HuH-7 (cell line): ENCODE measurements at regions not wholly inside any gene's neighbourhood (a gene's known extent, or its start where the extent isn't known, plus 50 kb on each side); places are given as distances from the start of the nearest gene placed in this dataset.
"Not testable (repeated sequence)": the region's sequence is repeated elsewhere in the genome, so short reads cannot be mapped to it uniquely, and the experiment has no call there.

ENCODE experiments used
- DNase-seq: peaks from one replicate; pipeline ENCODE4 v3.0.0; 2011; ENCODE audit warnings: low spot score

- DNase-seq: no peak
Observed at GRCh38 chr6:142637624-142638351, 307.2 kb downstream of the HIVEP2 start.

GRCh38 chr6:142642651-142643050, 302.3 kb downstream of the HIVEP2 start:
- no peak for DNase-seq

GRCh38 chr6:142644866-142645265, 300.1 kb downstream of the HIVEP2 start:
- DNase-seq: no peak

GRCh38 chr6:142645663-142646062, 299.3 kb downstream of the HIVEP2 start:
- no peak for DNase-seq

GRCh38 chr6:142647449-142648035, 297.4 kb downstream of the HIVEP2 start:
- DNase-seq: peak; percentile 26

GRCh38 chr6:142648036-142648451, 296.9 kb downstream of the HIVEP2 start:
- DNase-seq: no peak

GRCh38 chr6:142648526-142648925, 296.4 kb downstream of the HIVEP2 start:
- no peak for DNase-seq

- DNase-seq: not testable (repeated sequence)
Observed at GRCh38 chr6:142649438-142650234, 295.3 kb downstream of the HIVEP2 start.

- no peak for DNase-seq
Observed at GRCh38 chr6:142651384-142651783, 293.6 kb downstream of the HIVEP2 start.

GRCh38 chr6:142653710-142654420, 291.1 kb downstream of the HIVEP2 start:
- no peak for DNase-seq

GRCh38 chr6:142659661-142660060, 285.3 kb downstream of the HIVEP2 start:
- DNase-seq: peak; percentile 13

GRCh38 chr6:142665393-142665792, 279.6 kb downstream of the HIVEP2 start:
- no peak for DNase-seq

- DNase-seq: no peak
Observed at GRCh38 chr6:142666599-142667185, 278.3 kb downstream of the HIVEP2 start.

- no peak for DNase-seq
Observed at GRCh38 chr6:142669471-142670351, 275.3 kb downstream of the HIVEP2 start.

GRCh38 chr6:142671791-142672190, 273.2 kb downstream of the HIVEP2 start:
- DNase-seq: no peak

GRCh38 chr6:142675517-142675916, 269.5 kb downstream of the HIVEP2 start:
- no peak for DNase-seq

- no peak for DNase-seq
Observed at GRCh38 chr6:142676027-142676443, 268.9 kb downstream of the HIVEP2 start.

GRCh38 chr6:142676647-142677192, 268.3 kb downstream of the HIVEP2 start:
- no peak for DNase-seq

- DNase-seq: no peak
Observed at GRCh38 chr6:142679907-142680700, 264.9 kb downstream of the HIVEP2 start.

- no peak for DNase-seq
Observed at GRCh38 chr6:142681099-142681498, 263.9 kb downstream of the HIVEP2 start.
